Right cardiac atrium (tissue), 5 donors: ENCODE measurements at regions not wholly inside any gene's neighbourhood (a gene's known extent, or its start where the extent isn't known, plus 50 kb on each side); places are given as distances from the start of the nearest gene placed in this dataset.
A peak's percentile ranks its signal among the peaks of the same experiment; 100 is the strongest.
"Not testable (repeated sequence)": the region's sequence is repeated elsewhere in the genome, so short reads cannot be mapped to it uniquely, and the experiment has no call there.

Experiments used
- ATAC-seq, 2 donors: fragments of 200-7000 bp; cut with Tn5 transposase; one replicate each; pipeline versions ENCODE4 v1.8.0 to v1.9.1; 2020; ENCODE audit warnings: moderate library complexity in 2 of 2, mild to moderate bottlenecking in 1 of 2
- DNase-seq, 3 donors: peaks; one replicate each; pipeline ENCODE4 v3.0.0-alpha.2; 2020
- H3K27ac ChIP-seq: one replicate; pipeline ENCODE4 v1.5.1; 2013; ENCODE audit warnings: mild to moderate bottlenecking, low read length, control low read depth, moderate library complexity
- H3K27me3 ChIP-seq: one replicate; pipeline ENCODE4 v1.6.1; 2013; ENCODE audit not compliant: control insufficient read depth, insufficient read depth
- H3K4me1 ChIP-seq: one replicate; pipeline ENCODE4 v1.6.1; 2013; ENCODE audit warnings: low read length; ENCODE audit not compliant: control insufficient read depth, insufficient read depth
- H3K4me3 ChIP-seq: one replicate; pipeline ENCODE4 v1.5.1; 2013; ENCODE audit warnings: low read length, control low read depth
- H3K9me3 ChIP-seq: one replicate; pipeline ENCODE4 v1.6.1; 2013; ENCODE audit warnings: low read length; ENCODE audit not compliant: control insufficient read depth
- WGBS: extraction: QIAGEN DNeasy Blood & Tissue Kit; methylation state at CpG from one replicate; pipeline ENCODE4 v1.1.7; 2013; 5-methylcytosine and 5-hydroxymethylcytosine counted together
- intact Hi-C, 4 donors: fragments of 100-400 bp; cut with DNase I; formaldehyde crosslinking; loops; one replicate each; pipeline versions ENCODE4 v1.11.0 to v1.14.0; 2022 to 2023
- donor health status: healthy with polysubstance abuse.
- donor health status: DM: no; HTN: yes; CAD: no.
- donor health status: DM: no; HTN: no; CAD: no.
- donor health status: DM: no; HTN: yes; CAD: no; lungs with severe emphysema.
- donor health status: DM: yes; HTN: yes; CAD: no.

- intact Hi-C loops = no loop called here
- Histone ChIP-seq H3K27me3 (no peaks in the 10 kb centered on the region), H3K27ac (no peak overlapping the region), H3K4me3 (no peak overlapping the region), H3K4me1 (no peaks in the 10 kb centered on the region), H3K9me3 (no peaks in the 10 kb centered on the region)
- 51% methylated on average over 4 of the region's 4 CpGs for WGBS
- ATAC-seq = no peak
- no peak for DNase-seq
These were observed 506.6 kb downstream of the FRK start for GRCh38 chr6:115554060-115554459.

GRCh38 chr6:115551527-115551926 is 509.2 kb downstream of the FRK start:
- peak in 1 of 2 donors; percentile 19 for ATAC-seq
- Histone ChIP-seq H3K9me3 (no peaks in the 10 kb centered on the region), H3K4me3 (no peak overlapping the region), H3K27me3 (no peaks in the 10 kb centered on the region), H3K27ac (no peak overlapping the region), H3K4me1 (no peaks in the 10 kb centered on the region)
- DNase-seq = peak in 1 of 3 donors; percentile 18
- intact Hi-C loops = no loop called here
- 12% methylated on average over 3 of the region's 3 CpGs for WGBS

GRCh38 chr6:115545672-115545986 is 515.1 kb downstream of the FRK start:
- H3K4me1 ChIP-seq = no peaks in the 10 kb centered on the region
- no peak overlapping the region for H3K4me3 ChIP-seq
- no peaks in the 10 kb centered on the region for H3K9me3 ChIP-seq
- H3K27me3 ChIP-seq = no peaks in the 10 kb centered on the region
- intact Hi-C loops = no loop called here
- H3K27ac ChIP-seq = no peak overlapping the region
- DNase-seq (no peak), ATAC-seq (no peak)
- WGBS = 74% methylated on average over 3 of the region's 3 CpGs

- Histone ChIP-seq H3K4me3 (no peak overlapping the region), H3K4me1 (no peaks in the 10 kb centered on the region), H3K9me3 (no peaks in the 10 kb centered on the region), H3K27ac (no peak overlapping the region), H3K27me3 (no peaks in the 10 kb centered on the region)
- 64% methylated on average over 23 of the region's 23 CpGs for WGBS
- DNase-seq = peak; percentile 13 to 57 (median 23)
- peak; percentile 75 to 77 for ATAC-seq
- intact Hi-C loops = no loop called here
These were observed 515.7 kb downstream of the FRK start for GRCh38 chr6:115544765-115545671.

GRCh38 chr6:115540077-115540869 is 520.4 kb downstream of the FRK start:
- Histone ChIP-seq H3K4me3 (no peak overlapping the region), H3K4me1 (no peaks in the 10 kb centered on the region), H3K27me3 (no peaks in the 10 kb centered on the region), H3K9me3 (no peaks in the 10 kb centered on the region), H3K27ac (no peak overlapping the region)
- ATAC-seq (no peak), DNase-seq (no peak)
- 82% methylated on average over 1 of the region's 1 CpG for WGBS
- intact Hi-C loops = no loop called here

GRCh38 chr6:115539531-115539930 is 521.2 kb downstream of the FRK start:
- no peak for ATAC-seq
- Histone ChIP-seq H3K27me3 (no peaks in the 10 kb centered on the region), H3K9me3 (no peaks in the 10 kb centered on the region), H3K4me1 (no peaks in the 10 kb centered on the region), H3K4me3 (no peak overlapping the region), H3K27ac (no peak overlapping the region)
- 86% methylated on average over 6 of the region's 6 CpGs for WGBS
- no peak for DNase-seq
- intact Hi-C loops = no loop called here

- ATAC-seq = no peak
- WGBS = 46% methylated on average over 2 of the region's 2 CpGs
- no peak for DNase-seq
- intact Hi-C loops = no loop called here
- Histone ChIP-seq H3K4me3 (no peak overlapping the region), H3K27me3 (no peaks in the 10 kb centered on the region), H3K27ac (no peak overlapping the region), H3K9me3 (no peaks in the 10 kb centered on the region), H3K4me1 (no peaks in the 10 kb centered on the region)
These were observed 535.9 kb downstream of the FRK start for GRCh38 chr6:115524821-115525220.

DNA sequence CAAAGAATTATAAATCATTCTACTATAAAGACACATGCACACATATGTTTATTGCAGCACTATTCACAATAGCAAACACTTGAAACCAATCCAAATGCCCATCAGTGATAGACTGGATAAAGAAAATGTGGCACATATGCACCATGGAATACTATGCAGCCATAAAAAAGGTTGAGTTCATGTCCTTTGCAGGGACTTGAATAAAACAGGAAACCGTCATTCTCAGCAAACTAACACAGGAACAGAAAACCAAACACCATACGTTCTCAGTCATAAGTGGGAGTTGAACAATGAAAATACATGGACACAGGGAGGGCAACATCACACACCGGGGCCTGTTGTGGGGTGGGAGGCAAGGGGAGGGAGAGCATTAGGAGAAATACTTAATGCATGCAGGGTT is 538.9 kb downstream of the FRK start:
- H3K4me3 ChIP-seq, H3K9me3 ChIP-seq, H3K27ac ChIP-seq, H3K27me3 ChIP-seq, intact Hi-C loops, ATAC-seq, H3K4me1 ChIP-seq, DNase-seq: not testable (repeated sequence)
- 74% methylated on average over 3 of the region's 3 CpGs for WGBS

- no peak for ATAC-seq
- Histone ChIP-seq H3K4me1 (no peaks in the 10 kb centered on the region), H3K27me3 (no peaks in the 10 kb centered on the region), H3K4me3 (no peak overlapping the region), H3K27ac (no peak overlapping the region), H3K9me3 (no peaks in the 10 kb centered on the region)
- no peak for DNase-seq
- WGBS = 67% methylated on average over 4 of the region's 4 CpGs
- intact Hi-C loops = no loop called here
These were observed 546.0 kb downstream of the FRK start for GRCh38 chr6:115514656-115515055.

DNA sequence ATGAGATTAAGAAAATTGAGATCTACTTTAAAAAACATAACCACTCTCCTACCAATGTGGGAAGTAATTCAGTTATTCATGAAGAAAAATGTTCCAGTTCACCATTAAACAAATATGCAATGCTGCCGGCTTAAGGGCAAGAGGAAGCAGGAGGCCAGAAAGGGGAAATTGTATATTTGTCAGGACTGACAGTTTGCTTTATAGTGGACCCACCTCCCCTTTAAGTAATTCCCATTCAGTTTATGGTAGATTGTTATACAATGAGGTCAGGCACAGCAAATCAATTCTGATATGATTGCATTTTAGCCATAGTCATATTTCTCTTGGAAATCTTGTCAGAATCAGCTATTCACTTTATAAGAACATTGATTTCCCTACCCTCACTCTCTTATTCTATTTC is 547.8 kb downstream of the FRK start:
- ATAC-seq = no peak
- WGBS = 24% methylated on average over 1 of the region's 1 CpG
- intact Hi-C loops = no loop called here

DNA sequence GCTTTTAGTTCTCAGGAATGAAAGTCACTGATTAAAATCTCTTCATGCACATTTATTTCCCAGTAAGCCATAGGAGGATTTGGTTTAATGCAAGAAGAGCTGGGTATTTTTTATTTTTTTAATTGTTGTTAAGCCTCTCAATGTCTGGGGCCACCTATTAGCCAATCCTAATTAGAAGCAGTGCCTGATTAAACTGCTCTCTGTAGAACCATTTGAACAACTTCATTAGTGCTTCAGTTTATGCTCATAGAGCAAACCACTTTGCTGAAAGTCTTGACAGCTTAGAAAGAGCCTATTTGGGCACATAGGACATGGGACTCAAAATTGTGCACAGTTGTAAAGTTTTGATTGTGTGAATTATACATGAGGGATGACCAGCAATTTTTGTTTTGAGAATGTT is 548.9 kb downstream of the FRK start:
- ATAC-seq = no peak
- Histone ChIP-seq H3K27me3 (no peaks in the 10 kb centered on the region), H3K4me1 (no peaks in the 10 kb centered on the region), H3K9me3 (no peaks in the 10 kb centered on the region), H3K4me3 (no peak overlapping the region), H3K27ac (no peak overlapping the region)
- intact Hi-C loops = no loop called here
- DNase-seq = no peak

More for the DNA sequence above, 547.8 kb downstream of the FRK start:
- Histone ChIP-seq H3K4me3 (no peak overlapping the region), H3K4me1 (no peaks in the 10 kb centered on the region), H3K27ac (no peak overlapping the region), H3K9me3 (no peaks in the 10 kb centered on the region), H3K27me3 (no peaks in the 10 kb centered on the region)
- no peak for DNase-seq
